HCT116 (cell line): ENCODE measurements at regions not wholly inside any gene's neighbourhood (a gene's known extent, or its start where the extent isn't known, plus 50 kb on each side); places are given as distances from the start of the nearest gene placed in this dataset.

ENCODE experiments used
- ATAC-seq: fragments of 200-7000 bp; cut with Tn5 transposase; 2 replicates; pipeline ENCODE4 v1.9.1; 2020; ENCODE audit warnings: mild to moderate bottlenecking, moderate library complexity
- BruUV-seq: library from RNA; stranded (reverse); fragments of 400-500 nt; replicated peaks from 2 replicates; lab custom pipeline; 2021; lab: Mats Ljungman, UMichigan
- CTCF ChIA-PET: fragments of 300-600 bp; sonication (Branson Sonifier 250); formaldehyde crosslinking; loops from one replicate; lab custom pipeline; 2021; ENCODE audit warnings: antibody characterized with exemption; lab: Charles Lee
- POLR2A ChIA-PET: fragments of 300-600, 350-600 bp; sonication (Branson Sonifier 250); formaldehyde crosslinking; loops from one replicate; lab custom pipeline; 2021; ENCODE audit warnings: antibody characterized with exemption; lab: Charles Lee
- RAD21 ChIA-PET, 2 experiments: fragments of 300-600 bp; sonication (Branson Sonifier 250); formaldehyde crosslinking; loops; one replicate each; lab custom pipeline; 2023; ENCODE audit warnings: low total read pairs in 2 of 2; ENCODE audit not compliant: uncharacterized antibody in 2 of 2, unreplicated experiment in 2 of 2, low non-redundant PET in 1 of 2; lab: Charles Lee
- DNase-seq: peaks from one replicate; pipeline ENCODE4 v3.0.0-alpha.2; 2010; ENCODE audit warnings: low read depth, low spot score
- H2AFZ ChIP-seq: fragments of 200-600 bp; shearing (Covaris generic), sonication (generic); 2 replicates; pipeline ENCODE4 v1.6.1; 2017; ENCODE audit warnings: low read depth, mixed run types, mixed read lengths, antibody characterized with exemption, low read length; ENCODE audit not compliant: poor library complexity, severe bottlenecking
- H3K27ac ChIP-seq: 2 replicates; pipeline ENCODE4 v1.5.1; 2012; ENCODE audit warnings: low read depth, low read length
- H3K27me3 ChIP-seq: fragments of 200-600 bp; sonication (generic); 2 replicates; pipeline ENCODE4 v1.6.1; 2016; ENCODE audit warnings: mixed run types, low read length, mixed read lengths; ENCODE audit not compliant: insufficient read depth
- H3K36me3 ChIP-seq, 2 experiments: fragments of 200-500 bp in 1 of 2; fragments of 200-600 bp in 1 of 2; sonication (Bioruptor generic) in 1 of 2; sonication (generic) in 1 of 2; 2 replicates each; pipeline versions ENCODE4 v1.5.1 to v1.6.1; 2014 to 2016; ENCODE audit warnings: low read length in 2 of 2, inconsistent platforms in 1 of 2, mixed read lengths in 1 of 2, mixed run types in 1 of 2; ENCODE audit not compliant: insufficient read depth in 2 of 2, control insufficient read depth in 1 of 2
- H3K4me1 ChIP-seq, 2 experiments: fragments of 200-600 bp in 1 of 2; sonication (generic) in 1 of 2; 2 replicates each; pipeline versions ENCODE4 v1.5.1 to v1.6.1; 2012 to 2017; ENCODE audit warnings: low read length in 2 of 2, inconsistent platforms in 1 of 2, mild to moderate bottlenecking in 1 of 2, mixed read lengths in 1 of 2, mixed run types in 1 of 2, moderate library complexity in 1 of 2; ENCODE audit not compliant: insufficient read depth in 2 of 2, control insufficient read depth in 1 of 2
- H3K4me2 ChIP-seq: fragments of 200-600 bp; sonication (generic); 2 replicates; pipeline ENCODE4 v1.6.1; 2017; ENCODE audit warnings: mixed run types, low read length, mixed read lengths
- H3K4me3 ChIP-seq, 2 experiments: fragments of 200-600 bp in 1 of 2; sonication (generic) in 1 of 2; replicated peaks in 1 of 2; 2 replicates each; pipeline ENCODE4 v1.5.1; 2011 to 2016; ENCODE audit warnings: low read length in 2 of 2, control low read depth in 1 of 2, low read depth in 1 of 2, mild to moderate bottlenecking in 1 of 2, mixed read lengths in 1 of 2, mixed run types in 1 of 2
- H3K79me2 ChIP-seq: fragments of 200-600 bp; sonication (generic); 2 replicates; pipeline ENCODE4 v1.6.1; 2017; ENCODE audit warnings: mild to moderate bottlenecking, mixed run types, low read length, moderate library complexity, mixed read lengths; ENCODE audit not compliant: insufficient read depth
- H3K9ac ChIP-seq: fragments of 200-600 bp; sonication (generic); 2 replicates; pipeline ENCODE4 v1.6.1; 2016; ENCODE audit warnings: low read length, mixed read lengths
- H3K9me2 ChIP-seq: fragments of 200-600 bp; sonication (generic), shearing (Covaris generic); 2 replicates; pipeline ENCODE4 v1.6.1; 2017; ENCODE audit warnings: mixed run types, mild to moderate bottlenecking, moderate library complexity; ENCODE audit not compliant: insufficient read depth
- H3K9me3 ChIP-seq, 2 experiments: fragments of 200-500 bp in 1 of 2; fragments of 200-600 bp in 1 of 2; sonication (Bioruptor generic) in 1 of 2; sonication (generic) in 1 of 2; 2 replicates each; pipeline ENCODE4 v1.6.1; 2014 to 2017; ENCODE audit warnings: low read length in 2 of 2, mixed read lengths in 2 of 2, inconsistent platforms in 1 of 2, low read depth in 1 of 2, mild to moderate bottlenecking in 1 of 2, mixed run types in 1 of 2, moderate library complexity in 1 of 2; ENCODE audit not compliant: control insufficient read depth in 1 of 2, insufficient read depth in 1 of 2
- H4K20me1 ChIP-seq: fragments of 200-600 bp; sonication (generic), shearing (Covaris generic); 2 replicates; pipeline ENCODE4 v1.6.1; 2017; ENCODE audit warnings: mixed run types, mild to moderate bottlenecking, moderate library complexity; ENCODE audit not compliant: insufficient read depth
- EGR1 ChIP-seq: IDR thresholded peaks from 2 replicates; pipeline ENCODE4 v1.6.1; 2012; ENCODE audit warnings: low read depth
- FOSL1 ChIP-seq: IDR thresholded peaks from 2 replicates; pipeline ENCODE4 v1.6.1; 2012; ENCODE audit warnings: low read depth
- POLR2A ChIP-seq: IDR thresholded peaks from 2 replicates; pipeline ENCODE4 v1.7.0; 2011; ENCODE audit warnings: borderline replicate concordance; ENCODE audit not compliant: insufficient read depth, insufficient read length; ENCODE audit errors: extremely low read depth
- SIN3A ChIP-seq: IDR thresholded peaks from 2 replicates; pipeline ENCODE4 v1.6.1; 2012; ENCODE audit warnings: low read depth
- YY1 ChIP-seq: IDR thresholded peaks from 2 replicates; pipeline ENCODE4 v1.6.1; 2011; ENCODE audit warnings: low read length, low read depth, moderate library complexity, mild to moderate bottlenecking; ENCODE audit not compliant: insufficient replicate concordance; ENCODE audit errors: extremely low read depth
- intact Hi-C: fragments of 100-400 bp; cut with micrococcal nuclease; formaldehyde crosslinking; loops from 2 replicates; pipeline ENCODE4 v1.10.0; 2022
- TF ChIP-seq, protein P1 (sequence below): IDR thresholded peaks from 2 replicates; pipeline ENCODE4 v1.6.1; 2012; ENCODE audit warnings: low read depth
- TF ChIP-seq, protein P2 (sequence below): IDR thresholded peaks from 2 replicates; pipeline ENCODE4 v1.6.1; 2012
- TF ChIP-seq, protein P3 (sequence below): IDR thresholded peaks from 2 replicates; pipeline ENCODE4 v1.6.1; 2012

DNA sequence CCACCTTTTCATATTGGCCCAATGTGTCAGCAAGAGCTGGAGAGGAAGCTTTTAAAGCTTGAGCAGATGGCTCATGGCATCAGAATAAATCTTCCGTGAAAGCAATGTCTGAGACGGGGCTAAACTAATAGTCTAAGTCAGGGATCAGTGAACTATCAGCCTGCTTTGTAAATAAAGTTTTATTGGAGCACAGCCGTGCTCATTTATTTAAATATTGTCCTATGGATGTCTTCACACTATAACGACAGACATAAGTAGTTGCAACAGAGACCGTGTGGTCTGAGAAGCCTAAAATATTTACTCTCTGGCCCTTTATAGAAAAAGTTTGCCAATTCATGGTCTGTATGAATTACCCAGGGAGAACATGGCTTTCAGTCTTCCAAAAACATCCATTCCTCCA is 85.6 kb upstream of the SLC44A1 start:
- Histone ChIP-seq H3K4me1 (no peaks in the 10 kb centered on the region), H3K4me3 (no peak overlapping the region), H2AFZ (no peak overlapping the region), H3K4me2 (no peak overlapping the region), H3K27ac (no peak overlapping the region), H3K9me3 (no peaks in the 10 kb centered on the region), H3K9ac (no peak overlapping the region), H3K79me2 (no peaks in the 10 kb centered on the region), H3K9me2 (no peaks in the 10 kb centered on the region), H3K36me3 (no peaks in the 10 kb centered on the region), H4K20me1 (no peaks in the 10 kb centered on the region), H3K27me3 (no peaks in the 10 kb centered on the region)
- ATAC-seq = no peak
- intact Hi-C loops = loop anchor here (1.0 to 10.0 kb wide), 3 partner anchors 256 to 396 kb away; partner anchors contain the start of gene FKTN
- ChIA-PET CTCF (interaction anchor here (0.9 to 1.4 kb wide), 6 partner anchors 232 to 378 kb away, joined by 3 to 6 read pairs (median 4); no protein-coding TSS in a partner anchor), POLR2A (no interaction called here), RAD21 (interaction anchor here in 1 of 2 experiments (0.6 kb wide), 1 partner anchor 297 kb away, joined by 3 read pairs; no protein-coding TSS in a partner anchor)
- BruUV-seq = no TSS peak
- DNase-seq = no peak
- TF ChIP-seq, protein P1, sequence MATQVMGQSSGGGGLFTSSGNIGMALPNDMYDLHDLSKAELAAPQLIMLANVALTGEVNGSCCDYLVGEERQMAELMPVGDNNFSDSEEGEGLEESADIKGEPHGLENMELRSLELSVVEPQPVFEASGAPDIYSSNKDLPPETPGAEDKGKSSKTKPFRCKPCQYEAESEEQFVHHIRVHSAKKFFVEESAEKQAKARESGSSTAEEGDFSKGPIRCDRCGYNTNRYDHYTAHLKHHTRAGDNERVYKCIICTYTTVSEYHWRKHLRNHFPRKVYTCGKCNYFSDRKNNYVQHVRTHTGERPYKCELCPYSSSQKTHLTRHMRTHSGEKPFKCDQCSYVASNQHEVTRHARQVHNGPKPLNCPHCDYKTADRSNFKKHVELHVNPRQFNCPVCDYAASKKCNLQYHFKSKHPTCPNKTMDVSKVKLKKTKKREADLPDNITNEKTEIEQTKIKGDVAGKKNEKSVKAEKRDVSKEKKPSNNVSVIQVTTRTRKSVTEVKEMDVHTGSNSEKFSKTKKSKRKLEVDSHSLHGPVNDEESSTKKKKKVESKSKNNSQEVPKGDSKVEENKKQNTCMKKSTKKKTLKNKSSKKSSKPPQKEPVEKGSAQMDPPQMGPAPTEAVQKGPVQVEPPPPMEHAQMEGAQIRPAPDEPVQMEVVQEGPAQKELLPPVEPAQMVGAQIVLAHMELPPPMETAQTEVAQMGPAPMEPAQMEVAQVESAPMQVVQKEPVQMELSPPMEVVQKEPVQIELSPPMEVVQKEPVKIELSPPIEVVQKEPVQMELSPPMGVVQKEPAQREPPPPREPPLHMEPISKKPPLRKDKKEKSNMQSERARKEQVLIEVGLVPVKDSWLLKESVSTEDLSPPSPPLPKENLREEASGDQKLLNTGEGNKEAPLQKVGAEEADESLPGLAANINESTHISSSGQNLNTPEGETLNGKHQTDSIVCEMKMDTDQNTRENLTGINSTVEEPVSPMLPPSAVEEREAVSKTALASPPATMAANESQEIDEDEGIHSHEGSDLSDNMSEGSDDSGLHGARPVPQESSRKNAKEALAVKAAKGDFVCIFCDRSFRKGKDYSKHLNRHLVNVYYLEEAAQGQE = no peak
- TF ChIP-seq EGR1 (no peak), SIN3A (no peak), POLR2A (no peak), YY1 (no peak), FOSL1 (no peak)
- TF ChIP-seq, protein P2, sequence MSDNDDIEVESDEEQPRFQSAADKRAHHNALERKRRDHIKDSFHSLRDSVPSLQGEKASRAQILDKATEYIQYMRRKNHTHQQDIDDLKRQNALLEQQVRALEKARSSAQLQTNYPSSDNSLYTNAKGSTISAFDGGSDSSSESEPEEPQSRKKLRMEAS = no peak
- TF ChIP-seq, protein P3, sequence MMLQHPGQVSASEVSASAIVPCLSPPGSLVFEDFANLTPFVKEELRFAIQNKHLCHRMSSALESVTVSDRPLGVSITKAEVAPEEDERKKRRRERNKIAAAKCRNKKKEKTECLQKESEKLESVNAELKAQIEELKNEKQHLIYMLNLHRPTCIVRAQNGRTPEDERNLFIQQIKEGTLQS = no peak
